ENCODE measurements at regions not wholly inside any gene's neighbourhood (a gene's known extent, or its start where the extent isn't known, plus 50 kb on each side); places are given as distances from the start of the nearest gene placed in this dataset.

- no peak for TF ChIP-seq ZC3H10 (CRISPR knock-in tag; IDR thresholded peaks at IDR 0.05)
- TF ChIP-seq TOX (CRISPR knock-in tag; IDR thresholded peaks at IDR 0.05; ENCODE audit: borderline replicate concordance): no peak
- TF ChIP-seq POU6F1 (CRISPR knock-in tag; IDR thresholded peaks at IDR 0.05; ENCODE audit: borderline replicate concordance, low read depth): no peak
- no peak for TF ChIP-seq ZFP3 (CRISPR knock-in tag; IDR thresholded peaks at IDR 0.05)
- no peak for TF ChIP-seq PATZ1 (CRISPR knock-in tag; IDR thresholded peaks at IDR 0.05; ENCODE audit: borderline replicate concordance)
These were observed 293.7 kb downstream of the KIF4B start for GRCh38 chr5:155307229-155307628.

All from SK-N-SH treated with all-trans-retinoic acid at 6 μM for 48 hours (cell line).